ENCODE measurements at regions not wholly inside any gene's neighbourhood (a gene's known extent, or its start where the extent isn't known, plus 50 kb on each side); places are given as distances from the start of the nearest gene placed in this dataset.

GRCh38 chrX:40449396-40449795 lies 131.4 kb upstream of the ATP6AP2 start:
- DNase-seq, result no peak

DNA sequence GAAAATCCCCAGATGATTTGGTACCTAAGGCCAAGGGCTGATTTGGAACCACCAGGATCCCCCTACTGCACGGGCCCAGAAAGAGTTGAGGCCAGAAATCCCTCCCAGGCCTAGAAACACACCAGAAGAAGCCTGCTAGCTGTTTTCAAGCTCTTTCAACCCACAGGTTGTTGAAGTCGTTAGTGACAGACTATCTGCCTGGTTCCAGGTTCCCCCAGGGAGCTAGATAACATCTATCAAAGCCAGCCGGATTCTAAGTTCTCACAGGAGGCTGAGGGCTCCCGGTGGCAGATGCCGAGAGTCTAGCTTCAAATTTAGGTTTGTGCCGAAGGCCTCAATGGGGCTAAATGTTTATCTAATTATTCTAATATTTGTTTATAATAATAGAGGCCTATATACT lies 132.0 kb upstream of the ATP6AP2 start:
- no peak for DNase-seq

- DNase-seq, result no peak
Observed at GRCh38 chrX:40446921-40447320, 133.8 kb upstream of the ATP6AP2 start.

- no peak for DNase-seq
Observed at GRCh38 chrX:40445691-40446090, 135.1 kb upstream of the ATP6AP2 start.

DNA sequence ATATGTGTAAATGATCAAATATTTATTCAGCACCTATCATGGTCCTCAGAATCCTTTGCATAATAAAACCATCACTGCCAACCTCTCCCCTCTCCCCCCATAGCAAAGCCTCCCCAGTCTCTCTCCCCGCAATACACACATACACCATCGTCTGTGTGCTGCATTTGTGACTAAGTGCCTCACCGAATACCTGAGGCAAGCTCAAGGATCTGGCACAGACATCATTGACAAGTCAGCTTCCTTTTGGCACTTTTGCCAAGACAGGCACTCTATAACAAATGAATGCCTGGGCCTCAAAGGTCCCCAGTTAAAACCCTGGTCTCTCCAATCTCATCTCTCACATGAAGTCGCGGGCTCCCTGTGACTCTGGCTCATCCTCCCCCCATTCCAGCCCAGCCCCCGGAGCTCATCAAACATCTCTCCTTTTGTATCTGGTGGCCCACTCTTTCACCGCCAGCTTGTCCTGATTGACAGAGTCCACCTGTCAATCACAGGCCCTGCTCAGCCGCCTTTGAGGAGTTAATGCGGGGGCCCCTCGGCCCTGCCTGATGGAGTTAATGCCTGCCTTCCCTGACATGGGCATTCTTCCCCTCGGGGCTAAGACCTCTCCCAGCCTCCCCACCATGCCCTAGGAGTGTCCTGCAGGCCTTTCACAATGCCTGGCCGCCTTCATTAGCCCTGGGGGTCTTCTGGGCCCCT lies 135.8 kb upstream of the ATP6AP2 start:
- no peak for DNase-seq

GRCh38 chrX:40444133-40444532 lies 136.6 kb upstream of the ATP6AP2 start:
- DNase-seq, result no peak

DNA sequence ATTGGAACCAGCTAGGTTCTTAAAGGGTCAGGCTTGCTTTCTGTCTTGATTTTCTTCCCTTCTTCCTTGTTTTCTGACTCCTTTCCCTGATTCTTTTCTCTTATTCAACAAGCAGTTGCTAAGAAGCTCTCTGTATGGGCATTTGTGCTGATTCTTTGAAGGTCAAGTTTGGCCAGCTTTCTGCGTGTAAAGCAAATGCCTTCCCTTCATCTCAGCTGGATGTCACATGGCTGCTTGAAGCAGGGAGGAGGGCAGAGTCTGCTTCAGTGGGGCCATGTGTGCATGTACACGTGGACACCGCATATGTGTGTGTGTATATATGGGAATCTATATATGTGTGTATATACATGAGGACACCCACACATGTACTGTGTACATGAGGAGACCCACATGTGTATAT lies 139.9 kb upstream of the ATP6AP2 start:
- DNase-seq, result no peak

DNA sequence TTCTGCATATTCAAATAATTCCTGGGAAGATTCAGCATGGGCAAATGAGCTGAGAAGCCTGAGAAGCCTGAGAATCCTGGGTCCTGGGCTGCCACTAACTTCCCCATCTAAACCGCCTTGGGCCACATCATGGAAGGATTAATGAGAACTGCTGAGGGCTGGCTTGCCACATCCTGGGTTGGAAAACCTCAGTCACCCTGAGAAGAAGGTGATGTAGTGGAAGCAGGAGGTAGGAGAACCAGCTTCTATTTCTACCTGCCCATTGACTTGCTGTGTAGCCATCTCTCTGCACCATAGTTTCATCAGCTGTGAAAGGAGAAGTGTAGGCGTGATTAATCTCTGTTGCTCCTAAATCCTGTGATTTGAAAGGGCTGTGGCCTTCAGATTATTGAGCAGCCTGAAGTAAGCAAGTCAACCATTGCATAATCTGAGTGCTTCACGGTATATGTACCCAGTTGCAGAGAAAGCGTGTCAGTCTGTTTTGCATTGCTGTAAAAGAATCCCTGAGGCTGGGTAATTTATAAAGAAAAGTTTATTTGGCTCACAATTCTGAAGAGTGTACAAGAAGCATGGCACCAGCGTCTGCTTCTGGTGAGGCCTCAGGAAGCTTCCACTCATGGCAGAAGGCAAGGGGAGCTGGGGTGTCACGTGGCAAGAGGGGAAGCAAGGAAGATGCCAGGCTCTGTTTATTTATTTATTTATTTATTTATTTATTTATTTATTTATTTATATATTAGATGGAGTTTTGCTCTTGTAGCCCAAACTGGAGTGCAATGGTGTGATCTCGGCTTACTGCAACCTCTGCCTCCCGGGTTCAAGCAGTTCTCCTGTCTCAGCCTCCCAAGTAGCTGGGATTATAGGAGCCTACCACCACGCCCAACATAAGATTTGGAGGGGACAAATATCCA lies 140.9 kb upstream of the ATP6AP2 start:
- DNase-seq, result no peak

GRCh38 chrX:40437348-40437747 lies 143.4 kb upstream of the ATP6AP2 start:
- DNase-seq, result no peak

GRCh38 chrX:40434947-40435346 lies 145.8 kb upstream of the ATP6AP2 start:
- no peak for DNase-seq

- no peak for DNase-seq
Observed at GRCh38 chrX:40434443-40434842, 146.3 kb upstream of the ATP6AP2 start.

GRCh38 chrX:40433160-40433559 lies 147.6 kb upstream of the ATP6AP2 start:
- no peak for DNase-seq

GRCh38 chrX:40424259-40424658 lies 156.5 kb upstream of the ATP6AP2 start:
- DNase-seq, result no peak

DNA sequence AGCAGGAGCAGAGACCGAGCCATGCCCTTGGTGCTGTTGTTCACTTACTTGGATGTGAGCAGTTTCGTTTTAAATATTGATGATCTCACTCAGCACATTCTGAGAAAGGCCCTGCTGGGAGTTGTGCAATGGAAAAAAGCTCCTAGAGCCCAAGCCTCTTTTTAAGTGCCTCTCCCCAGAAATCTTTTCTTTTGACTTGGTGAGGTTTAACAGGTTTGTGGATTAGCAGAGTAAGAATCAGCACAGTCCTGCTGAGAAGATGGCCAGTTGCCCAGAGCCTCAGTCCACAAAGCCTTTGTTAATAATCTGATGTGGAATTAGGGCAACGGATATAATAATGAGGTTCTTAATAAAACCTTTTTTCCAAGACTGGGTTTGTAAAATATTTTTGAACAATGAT lies 157.5 kb upstream of the ATP6AP2 start:
- DNase-seq, result no peak

DNA sequence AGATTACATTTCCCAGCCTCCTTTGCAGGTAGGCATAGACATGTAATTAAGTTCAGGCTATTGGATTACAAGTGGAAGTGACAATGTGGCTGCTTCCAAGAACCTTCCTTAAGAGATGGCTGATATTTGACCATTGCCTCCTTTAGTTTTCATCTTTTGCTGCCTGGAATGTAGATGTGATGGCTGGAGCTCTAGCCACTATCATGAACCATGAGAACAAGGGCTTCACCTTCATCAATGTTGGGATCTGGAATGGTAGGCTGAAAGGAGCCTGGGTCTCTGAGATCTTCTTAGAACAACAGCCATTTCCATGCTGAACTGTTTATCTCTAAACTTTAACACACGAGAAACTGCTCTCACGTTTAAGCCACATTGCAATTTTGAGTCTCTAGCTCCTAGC lies 158.7 kb upstream of the ATP6AP2 start:
- DNase-seq, result no peak

- no peak for DNase-seq
Observed at GRCh38 chrX:40420899-40421729, 159.7 kb upstream of the ATP6AP2 start.

GRCh38 chrX:40418813-40419195 lies 162.0 kb upstream of the ATP6AP2 start:
- DNase-seq, result no peak

DNA sequence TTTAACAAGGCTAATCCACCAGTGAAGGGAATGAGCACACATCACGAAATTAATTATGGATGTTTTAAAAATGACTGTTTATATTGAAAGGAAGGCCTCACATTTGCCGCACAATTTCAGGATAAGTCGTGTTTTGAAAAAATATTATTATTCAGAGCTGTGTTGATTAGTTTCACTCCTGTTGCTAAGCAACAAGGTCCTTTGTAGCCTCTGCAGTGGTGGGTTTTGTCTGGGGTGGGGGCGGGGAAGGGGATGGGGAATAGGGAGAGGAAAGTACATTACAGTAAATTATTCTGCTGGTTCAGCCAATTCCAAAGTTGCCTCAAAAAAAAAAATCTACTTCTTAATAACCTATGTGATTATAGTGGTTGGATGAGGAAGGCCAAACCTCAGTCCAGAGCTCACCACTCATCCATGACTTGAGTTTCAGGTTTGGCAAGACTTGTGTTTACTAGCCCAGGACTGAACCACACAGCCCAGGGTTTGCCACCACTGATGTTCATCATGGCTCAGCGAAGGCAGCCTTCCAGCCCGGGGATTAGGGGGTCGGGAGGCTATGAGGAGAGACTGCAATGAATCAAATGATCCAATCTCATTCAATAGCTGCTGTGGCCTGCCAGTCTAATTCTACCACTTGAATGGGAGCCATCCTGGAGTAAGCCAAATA lies 162.5 kb upstream of the ATP6AP2 start:
- no peak for DNase-seq

DNA sequence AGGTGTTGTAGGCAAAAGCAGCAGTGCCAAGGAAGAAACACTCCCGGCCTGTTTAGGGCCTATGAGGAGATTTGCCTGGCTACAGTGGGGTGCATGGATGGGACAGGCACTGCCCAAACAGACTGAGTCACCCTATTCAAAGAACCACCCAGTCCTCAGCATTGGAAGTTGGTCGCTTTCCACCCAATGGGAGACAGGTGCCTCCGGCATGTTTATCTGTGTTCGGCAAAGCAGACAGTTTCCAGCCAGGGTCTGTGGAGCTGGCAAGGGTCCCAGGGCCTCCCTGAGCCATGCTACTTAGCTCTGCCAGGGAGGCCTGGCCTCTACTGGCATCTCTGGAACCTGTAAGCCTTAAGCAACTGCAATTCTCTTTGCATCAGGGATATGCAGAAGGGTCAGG lies 165.1 kb upstream of the ATP6AP2 start:
- no peak for DNase-seq

DNA sequence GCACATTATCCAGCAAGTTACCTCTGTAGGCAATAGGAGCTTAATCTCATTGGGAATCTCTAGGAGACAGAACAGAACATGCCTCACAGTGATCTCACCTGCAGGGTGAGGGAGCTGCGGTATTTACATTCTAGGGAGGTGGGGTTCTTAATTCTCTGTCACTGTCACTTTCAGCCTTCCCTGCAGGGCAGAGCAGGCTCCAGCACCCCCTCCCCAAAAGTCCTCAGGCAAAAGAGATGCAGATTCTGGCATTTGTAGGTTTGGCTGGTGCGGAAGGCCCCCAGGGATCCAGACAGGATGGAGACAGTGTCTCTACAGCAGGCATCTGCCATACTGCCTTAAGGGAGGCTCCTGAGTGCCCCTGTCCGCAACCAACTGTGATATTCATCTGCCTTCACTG lies 166.4 kb upstream of the ATP6AP2 start:
- DNase-seq, result no peak

DNA sequence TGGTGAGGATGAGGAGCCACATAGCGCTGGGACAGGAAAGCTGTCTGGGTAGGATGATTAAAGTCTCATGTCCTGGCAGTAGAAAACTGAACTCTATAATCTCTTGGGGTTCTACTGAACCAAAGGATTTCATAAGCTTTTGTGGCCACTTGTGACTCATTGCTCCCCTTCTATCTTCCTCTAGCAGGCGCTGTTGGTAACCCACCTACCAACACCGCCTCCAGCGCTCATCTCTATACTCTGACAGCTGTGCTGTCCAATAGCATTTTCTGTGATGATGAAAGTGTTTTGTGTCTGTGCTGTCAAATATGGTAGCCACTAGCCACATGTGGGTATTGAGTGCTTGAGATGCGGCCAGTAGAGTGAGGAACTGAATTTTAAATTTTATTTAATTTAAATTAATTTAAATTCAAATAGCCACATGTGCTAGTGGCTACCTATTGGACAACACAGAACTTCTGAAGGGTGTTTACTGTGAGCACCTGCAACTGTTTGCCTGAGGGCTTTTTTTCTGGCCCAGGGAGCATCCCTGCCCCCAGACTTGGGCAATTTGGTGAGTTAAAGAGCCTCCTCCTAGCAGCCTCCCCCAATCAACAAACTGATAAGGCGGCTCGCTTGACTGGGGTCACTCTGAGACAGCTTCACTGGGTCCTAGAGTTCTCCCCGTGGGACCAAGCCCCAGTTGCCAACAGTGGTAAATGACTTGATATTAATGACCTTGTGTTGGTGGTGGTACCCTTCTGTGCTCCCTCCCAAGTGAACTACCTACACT lies 169.2 kb upstream of the ATP6AP2 start:
- DNase-seq, result no peak

GRCh38 chrX:40410859-40411258 lies 169.9 kb upstream of the ATP6AP2 start:
- no peak for DNase-seq

Measured in NCI-H1048 (cell line).